Progenitor cell of endocrine pancreas (in vitro differentiated cells): ENCODE measurements at regions not wholly inside any gene's neighbourhood (a gene's known extent, or its start where the extent isn't known, plus 50 kb on each side); places are given as distances from the start of the nearest gene placed in this dataset.

Experiments
- DNase-seq: peaks from one replicate; pipeline ENCODE4 v3.0.0; 2021; ENCODE audit warnings: low spot score; ENCODE audit not compliant: unreplicated experiment
- H3K27ac Mint-ChIP-seq: 2 replicates; pipeline ENCODE4 v1.8.0; 2021; ENCODE audit warnings: mild to moderate bottlenecking, moderate library complexity, mixed read lengths
- H3K27me3 Mint-ChIP-seq: 2 replicates; pipeline ENCODE4 v1.8.0; 2021; ENCODE audit warnings: mixed read lengths
- H3K36me3 Mint-ChIP-seq: 2 replicates; pipeline ENCODE4 v1.8.0; 2022; ENCODE audit warnings: mixed read lengths; ENCODE audit not compliant: insufficient read depth
- H3K4me1 Mint-ChIP-seq: 2 replicates; pipeline ENCODE4 v1.8.0; 2021; ENCODE audit warnings: low read depth, mixed read lengths
- H3K4me3 Mint-ChIP-seq: 2 replicates; pipeline ENCODE4 v1.8.0; 2021; ENCODE audit warnings: low read depth, mild to moderate bottlenecking, moderate library complexity, mixed read lengths
- H3K9me3 Mint-ChIP-seq: 2 replicates; pipeline ENCODE4 v1.8.0; 2021; ENCODE audit warnings: low read depth, mixed read lengths
- TF ChIP-seq, protein P1 (sequence below): fragments of 200-600 bp; sonication (generic); IDR thresholded peaks from one replicate; pipeline ENCODE4 v1.5.0; 2021; ENCODE audit warnings: antibody characterized with exemption, mild to moderate bottlenecking; ENCODE audit not compliant: unreplicated experiment

DNA sequence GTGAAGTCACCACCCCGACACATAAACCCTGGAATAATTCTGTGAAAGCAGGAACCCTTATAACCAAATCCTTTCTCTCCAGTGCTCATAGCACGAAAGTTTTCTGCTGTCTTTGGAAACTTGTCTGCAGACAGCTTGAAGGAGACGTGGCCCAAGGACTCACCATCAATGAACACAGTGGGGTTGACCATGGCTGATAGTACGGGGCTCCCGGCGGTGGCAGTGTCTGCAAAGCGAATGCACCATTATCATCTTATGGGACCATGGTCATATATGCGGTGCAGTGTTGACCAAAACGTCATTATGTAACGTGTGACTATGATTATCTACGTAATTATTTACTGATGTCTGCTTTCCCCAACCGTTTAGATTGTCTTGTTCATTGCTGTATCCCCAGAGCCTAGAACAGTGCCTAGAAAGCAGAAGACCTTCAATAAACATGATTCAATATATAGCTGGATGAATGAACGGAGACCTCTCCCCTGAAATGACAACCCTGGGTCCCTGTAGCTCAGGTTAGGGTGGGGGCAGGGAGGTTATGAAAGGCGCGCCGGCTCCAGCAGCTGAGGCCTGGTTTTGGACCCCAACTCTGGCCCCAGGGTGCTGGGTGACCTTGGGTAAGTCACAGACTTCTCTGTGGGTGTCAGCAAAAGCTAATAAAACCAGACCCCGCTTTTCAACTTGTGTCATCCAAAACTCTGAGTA lies 128.4 kb upstream of the ZBTB40 start:
- Mint-ChIP-seq H3K9me3 (no peaks in the 10 kb centered on the region), H3K4me3 (no peak overlapping the region), H3K36me3 (no peaks in the 10 kb centered on the region), H3K27me3 (peaks cover 63% of the 10 kb centered on the region), H3K4me1 (peaks cover 14% of the 10 kb centered on the region), H3K27ac (no peak overlapping the region)
- DNase-seq, result no peak
- TF ChIP-seq, protein P1, sequence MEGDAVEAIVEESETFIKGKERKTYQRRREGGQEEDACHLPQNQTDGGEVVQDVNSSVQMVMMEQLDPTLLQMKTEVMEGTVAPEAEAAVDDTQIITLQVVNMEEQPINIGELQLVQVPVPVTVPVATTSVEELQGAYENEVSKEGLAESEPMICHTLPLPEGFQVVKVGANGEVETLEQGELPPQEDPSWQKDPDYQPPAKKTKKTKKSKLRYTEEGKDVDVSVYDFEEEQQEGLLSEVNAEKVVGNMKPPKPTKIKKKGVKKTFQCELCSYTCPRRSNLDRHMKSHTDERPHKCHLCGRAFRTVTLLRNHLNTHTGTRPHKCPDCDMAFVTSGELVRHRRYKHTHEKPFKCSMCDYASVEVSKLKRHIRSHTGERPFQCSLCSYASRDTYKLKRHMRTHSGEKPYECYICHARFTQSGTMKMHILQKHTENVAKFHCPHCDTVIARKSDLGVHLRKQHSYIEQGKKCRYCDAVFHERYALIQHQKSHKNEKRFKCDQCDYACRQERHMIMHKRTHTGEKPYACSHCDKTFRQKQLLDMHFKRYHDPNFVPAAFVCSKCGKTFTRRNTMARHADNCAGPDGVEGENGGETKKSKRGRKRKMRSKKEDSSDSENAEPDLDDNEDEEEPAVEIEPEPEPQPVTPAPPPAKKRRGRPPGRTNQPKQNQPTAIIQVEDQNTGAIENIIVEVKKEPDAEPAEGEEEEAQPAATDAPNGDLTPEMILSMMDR, result no peak

DNA sequence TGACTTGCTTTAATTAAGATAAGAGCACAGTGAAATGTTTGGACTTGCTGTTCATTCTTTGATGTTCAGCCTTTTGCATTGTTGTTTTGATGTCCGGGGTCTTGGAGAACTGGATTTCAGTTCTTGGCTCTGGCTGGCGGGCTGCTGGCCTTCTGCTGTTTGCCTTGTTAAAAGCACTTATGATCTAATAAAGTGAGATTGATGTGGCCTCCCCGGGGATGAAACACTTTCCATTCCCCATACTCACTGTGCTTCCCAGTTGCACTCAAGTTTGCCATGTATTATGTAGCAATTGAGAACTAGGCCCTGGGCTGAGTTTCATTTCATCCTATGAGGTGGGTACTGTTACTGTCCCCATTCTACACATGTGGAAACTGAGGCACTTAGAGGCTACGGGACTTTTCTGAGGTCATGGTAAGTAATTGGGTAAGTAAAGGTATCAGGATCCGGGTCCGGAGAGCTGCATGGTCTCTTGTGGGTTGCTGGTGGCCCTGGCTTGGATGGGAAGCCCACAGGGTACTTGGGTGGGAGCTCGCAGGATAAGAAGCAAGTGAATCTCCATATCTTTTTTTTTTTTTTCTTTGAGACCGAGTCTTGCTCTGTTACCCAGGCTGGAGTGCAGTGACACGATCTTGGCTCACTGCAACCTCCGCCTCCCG lies 127.7 kb upstream of the ZBTB40 start:
- TF ChIP-seq, protein P1, result no peak
- Mint-ChIP-seq H3K4me1 (peaks cover 14% of the 10 kb centered on the region), H3K27ac (no peak overlapping the region), H3K4me3 (no peak overlapping the region), H3K36me3 (no peaks in the 10 kb centered on the region), H3K27me3 (peaks cover 68% of the 10 kb centered on the region), H3K9me3 (no peaks in the 10 kb centered on the region)
- no peak for DNase-seq

DNA sequence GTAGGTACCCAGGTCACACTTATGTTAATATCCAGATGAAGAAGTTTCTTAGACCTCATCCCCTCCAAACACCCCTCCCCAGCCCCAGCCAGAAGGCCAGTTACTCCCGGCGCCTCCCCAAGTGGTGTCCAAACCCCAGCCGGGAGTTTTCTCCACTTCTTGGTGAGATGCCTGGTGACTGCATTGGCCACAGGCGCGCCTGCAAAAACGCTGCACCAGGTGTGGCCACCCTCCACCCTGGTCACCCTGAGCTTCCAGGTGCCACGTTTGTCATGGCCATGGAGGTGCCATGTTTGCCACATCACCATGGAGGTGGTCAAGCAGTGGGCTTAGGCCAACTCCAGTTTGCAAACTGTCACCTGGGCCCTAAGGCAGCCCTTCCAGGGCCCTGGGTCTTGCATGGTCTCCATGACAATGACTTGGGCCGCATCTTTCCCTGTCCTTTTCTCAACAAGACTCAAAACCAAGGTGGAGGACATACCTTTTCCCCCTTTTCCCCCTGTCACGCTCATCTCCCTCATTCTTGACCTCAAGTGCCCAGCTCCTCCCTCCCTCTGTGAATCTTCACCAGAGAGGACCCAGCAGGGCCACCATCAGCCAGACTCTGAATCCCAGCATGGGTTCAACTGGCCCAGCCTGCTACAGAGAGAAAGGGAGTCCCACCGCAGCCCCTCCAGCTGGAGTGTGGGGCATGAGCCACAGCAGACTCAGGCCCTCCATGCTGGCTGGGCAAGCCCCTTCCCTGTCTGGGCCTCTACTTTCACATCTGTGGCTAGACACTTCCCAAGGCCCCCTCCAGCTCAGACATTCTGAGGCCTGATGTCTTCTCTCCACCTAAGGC lies 125.9 kb upstream of the ZBTB40 start:
- Mint-ChIP-seq H3K4me1 (peaks cover 14% of the 10 kb centered on the region), H3K9me3 (no peaks in the 10 kb centered on the region), H3K36me3 (no peaks in the 10 kb centered on the region), H3K4me3 (no peak overlapping the region), H3K27ac (no peak overlapping the region), H3K27me3 (peaks cover 65% of the 10 kb centered on the region)
- no peak for DNase-seq
- TF ChIP-seq, protein P1, result no peak

DNA sequence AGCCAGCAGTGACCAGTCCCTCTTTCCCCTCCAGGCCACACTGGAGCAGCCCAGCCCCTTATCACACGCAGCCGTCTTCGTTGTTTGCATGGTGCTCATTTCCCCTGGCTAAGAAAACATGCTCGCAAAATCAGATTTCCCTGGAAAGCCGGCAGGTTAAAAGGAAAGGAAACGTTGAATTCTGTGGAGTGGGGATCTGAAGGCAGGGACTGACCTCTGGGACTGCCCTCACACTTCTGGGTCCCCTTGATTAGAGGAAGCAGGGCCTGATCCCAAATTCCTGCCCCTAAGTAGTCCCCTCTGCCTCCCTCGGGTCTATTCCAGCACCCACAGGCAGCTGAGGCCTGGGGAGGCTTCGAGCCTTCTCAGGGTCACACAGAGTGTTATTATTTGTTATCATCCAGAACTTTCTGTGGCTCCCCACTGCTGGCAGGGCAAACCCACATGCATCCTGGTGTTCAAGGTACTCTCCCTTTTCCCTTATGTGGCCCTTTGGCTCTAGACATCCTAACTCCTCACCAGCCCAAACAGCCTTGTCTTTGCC lies 125.2 kb upstream of the ZBTB40 start:
- TF ChIP-seq, protein P1, result no peak
- peaks cover 14% of the 10 kb centered on the region for H3K4me1 Mint-ChIP-seq
- H3K4me3 Mint-ChIP-seq, result no peak overlapping the region
- no peaks in the 10 kb centered on the region for H3K36me3 Mint-ChIP-seq
- DNase-seq, result no peak
- H3K9me3 Mint-ChIP-seq, result no peaks in the 10 kb centered on the region
- H3K27me3 Mint-ChIP-seq, result peaks cover 64% of the 10 kb centered on the region
- H3K27ac Mint-ChIP-seq, result peak overlapping the region; percentile 47

DNA sequence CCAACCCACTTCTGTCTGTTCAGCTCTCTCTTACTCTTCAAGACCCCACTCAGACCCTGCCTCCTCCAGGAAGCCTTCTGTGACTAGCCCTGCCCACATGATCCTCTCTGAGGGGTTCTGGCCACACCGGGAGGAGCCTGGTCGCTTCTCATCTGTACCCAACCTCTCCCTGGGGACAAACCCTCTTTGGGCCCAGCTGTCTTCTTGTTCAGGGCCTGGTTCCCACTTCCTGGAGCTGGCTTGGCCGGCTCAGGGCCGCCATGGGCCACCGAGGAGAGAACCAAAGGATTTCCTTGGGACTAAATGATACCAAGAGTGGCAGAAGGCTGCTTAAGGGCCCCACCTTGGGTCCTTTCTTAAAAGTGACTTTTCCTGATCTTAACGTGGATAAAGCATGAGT lies 124.7 kb upstream of the ZBTB40 start:
- Mint-ChIP-seq H3K4me3 (no peak overlapping the region), H3K9me3 (no peaks in the 10 kb centered on the region), H3K4me1 (peaks cover 14% of the 10 kb centered on the region), H3K27ac (peak overlapping the region; percentile 47), H3K27me3 (peaks cover 63% of the 10 kb centered on the region), H3K36me3 (no peaks in the 10 kb centered on the region)
- no peak for DNase-seq
- TF ChIP-seq, protein P1, result no peak
